Right lobe of liver (tissue), 4 donors: ENCODE measurements at regions not wholly inside any gene's neighbourhood (a gene's known extent, or its start where the extent isn't known, plus 50 kb on each side); places are given as distances from the start of the nearest gene placed in this dataset.

Experiments
- POLR2A ChIP-seq: fragments of 450-650 bp; IDR thresholded peaks from one replicate; pipeline ENCODE4 v1.6.1; 2017; ENCODE audit warnings: antibody characterized with exemption, mild to moderate bottlenecking
- TF ChIP-seq, protein P1 (sequence below), 4 donors: fragments of 200-600 bp in 3 of 4; fragments of 450-650 bp in 1 of 4; IDR thresholded peaks; one replicate each; pipeline versions ENCODE4 v1.5.1 to v1.8.0; 2016 to 2022; ENCODE audit warnings: antibody characterized with exemption in 4 of 4, mild to moderate bottlenecking in 2 of 4
- donor health status: DM: no; HTN: no; CAD: no.
- donor health status: DM: no; HTN: no; CAD: no.
- donor health status: DM: no; HTN: yes; CAD: no.

GRCh38 chrX:42684065-42684464 is 93.9 kb downstream of the PPP1R2C start:
- TF ChIP-seq, protein P1, sequence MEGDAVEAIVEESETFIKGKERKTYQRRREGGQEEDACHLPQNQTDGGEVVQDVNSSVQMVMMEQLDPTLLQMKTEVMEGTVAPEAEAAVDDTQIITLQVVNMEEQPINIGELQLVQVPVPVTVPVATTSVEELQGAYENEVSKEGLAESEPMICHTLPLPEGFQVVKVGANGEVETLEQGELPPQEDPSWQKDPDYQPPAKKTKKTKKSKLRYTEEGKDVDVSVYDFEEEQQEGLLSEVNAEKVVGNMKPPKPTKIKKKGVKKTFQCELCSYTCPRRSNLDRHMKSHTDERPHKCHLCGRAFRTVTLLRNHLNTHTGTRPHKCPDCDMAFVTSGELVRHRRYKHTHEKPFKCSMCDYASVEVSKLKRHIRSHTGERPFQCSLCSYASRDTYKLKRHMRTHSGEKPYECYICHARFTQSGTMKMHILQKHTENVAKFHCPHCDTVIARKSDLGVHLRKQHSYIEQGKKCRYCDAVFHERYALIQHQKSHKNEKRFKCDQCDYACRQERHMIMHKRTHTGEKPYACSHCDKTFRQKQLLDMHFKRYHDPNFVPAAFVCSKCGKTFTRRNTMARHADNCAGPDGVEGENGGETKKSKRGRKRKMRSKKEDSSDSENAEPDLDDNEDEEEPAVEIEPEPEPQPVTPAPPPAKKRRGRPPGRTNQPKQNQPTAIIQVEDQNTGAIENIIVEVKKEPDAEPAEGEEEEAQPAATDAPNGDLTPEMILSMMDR (IDR thresholded peaks at IDR 0.05), result no peak
- no peak for TF ChIP-seq POLR2A
